SK-N-SH (cell line): ENCODE measurements at regions not wholly inside any gene's neighbourhood (a gene's known extent, or its start where the extent isn't known, plus 50 kb on each side); places are given as distances from the start of the nearest gene placed in this dataset.

ENCODE experiments used
- CTCF ChIA-PET: fragments of 300-600, 350-600 bp; formaldehyde crosslinking; extraction: SDS; loops from one replicate; lab custom pipeline; 2021; lab: Yijun Ruan, JAX
- POLR2A ChIA-PET: fragments of 350-600 bp; sonication (Branson Sonifier 250); formaldehyde crosslinking; extraction: SDS; loops from one replicate; lab custom pipeline; 2020; ENCODE audit warnings: antibody characterized with exemption, inconsistent platforms; lab: Yijun Ruan, JAX
- DNase-seq: peaks from one replicate; pipeline ENCODE4 v3.0.0; 2012
- H2AFZ ChIP-seq: fragments of 200-600 bp; sonication (generic); 2 replicates; pipeline ENCODE4 v1.8.1; 2016; ENCODE audit warnings: antibody characterized with exemption, mild to moderate bottlenecking, low read depth
- H3F3A ChIP-seq: fragments of 200-600 bp; sonication (generic); replicated peaks from 2 replicates; pipeline ENCODE3; 2016; ENCODE audit warnings: antibody characterized with exemption, mild to moderate bottlenecking; ENCODE audit not compliant: insufficient read depth
- H3K27ac ChIP-seq, 2 experiments: fragments of 200-500 bp in 1 of 2; fragments of 200-600 bp in 1 of 2; sonication (Bioruptor generic) in 1 of 2; sonication (generic), shearing (Covaris generic) in 1 of 2; 2 replicates each; pipeline versions ENCODE4 v1.5.1 to v1.6.1; 2014 to 2016; ENCODE audit warnings: low read depth in 2 of 2, inconsistent platforms in 1 of 2, low read length in 1 of 2, mild to moderate bottlenecking in 1 of 2, mixed read lengths in 1 of 2
- H3K27me3 ChIP-seq: fragments of 200-600 bp; sonication (generic), shearing (Covaris generic); 2 replicates; pipeline ENCODE4 v1.6.1; 2016; ENCODE audit warnings: mixed run types; ENCODE audit not compliant: insufficient read depth
- H3K36me3 ChIP-seq, 2 experiments: fragments of 200-500 bp in 1 of 2; fragments of 200-600 bp in 1 of 2; sonication (Bioruptor generic) in 1 of 2; sonication (generic) in 1 of 2; replicated peaks in 1 of 2; 2 replicates each; pipeline versions ENCODE3 to v1.5.1; 2014 to 2016; ENCODE audit warnings: low read length in 1 of 2, mild to moderate bottlenecking in 1 of 2; ENCODE audit not compliant: insufficient read depth in 2 of 2, control insufficient read depth in 1 of 2
- H3K4me1 ChIP-seq, 2 experiments: fragments of 200-500 bp in 1 of 2; fragments of 200-600 bp in 1 of 2; sonication (Bioruptor generic) in 1 of 2; sonication (generic), shearing (Covaris generic) in 1 of 2; 2 replicates each; pipeline versions ENCODE4 v1.5.1 to v1.6.1; 2014 to 2016; ENCODE audit warnings: low read depth in 1 of 2, low read length in 1 of 2, mixed run types in 1 of 2; ENCODE audit not compliant: insufficient read depth in 2 of 2, control insufficient read depth in 1 of 2
- H3K4me2 ChIP-seq: fragments of 200-600 bp; sonication (generic), shearing (Covaris generic); 2 replicates; pipeline ENCODE4 v1.6.1; 2017; ENCODE audit warnings: mixed run types
- H3K4me3 ChIP-seq, 2 experiments: fragments of 200-500 bp in 1 of 2; fragments of 200-600 bp in 1 of 2; sonication (Bioruptor generic) in 1 of 2; sonication (generic), shearing (Covaris generic) in 1 of 2; 2 replicates each; pipeline versions ENCODE4 v1.5.1 to v1.8.1; 2014 to 2016; ENCODE audit warnings: low read depth in 2 of 2, inconsistent platforms in 1 of 2, low read length in 1 of 2, mild to moderate bottlenecking in 1 of 2, mixed read lengths in 1 of 2, moderate library complexity in 1 of 2
- H3K79me2 ChIP-seq: fragments of 200-600 bp; sonication (generic); 2 replicates; pipeline ENCODE4 v1.8.1; 2017; ENCODE audit warnings: mild to moderate bottlenecking; ENCODE audit not compliant: insufficient read depth
- H3K9ac ChIP-seq: fragments of 200-600 bp; sonication (generic); 2 replicates; pipeline ENCODE4 v1.6.1; 2017; ENCODE audit warnings: mixed run types
- H3K9me2 ChIP-seq: fragments of 200-600 bp; sonication (generic); 2 replicates; pipeline ENCODE4 v1.6.1; 2017; ENCODE audit warnings: mixed run types
- H3K9me3 ChIP-seq: fragments of 200-600 bp; sonication (generic); 2 replicates; pipeline ENCODE4 v1.6.1; 2017; ENCODE audit warnings: mixed run types, mild to moderate bottlenecking, moderate library complexity
- H4K20me1 ChIP-seq: fragments of 200-600 bp; sonication (generic); 2 replicates; pipeline ENCODE4 v1.6.1; 2017; ENCODE audit warnings: mild to moderate bottlenecking, mixed run types; ENCODE audit not compliant: insufficient read depth
- CHD2 ChIP-seq: fragments of 150-350 bp; IDR thresholded peaks from 2 replicates; pipeline ENCODE4 v1.6.1; 2018; ENCODE audit warnings: low read length; ENCODE audit not compliant: partially characterized antibody
- EZH2phosphoT487 ChIP-seq: fragments of 200-600 bp; sonication (generic); IDR thresholded peaks from 2 replicates; pipeline ENCODE4 v1.6.1; 2017; ENCODE audit warnings: low read depth, mixed run types, mild to moderate bottlenecking, antibody characterized with exemption, moderate library complexity, borderline replicate concordance
- FOXM1 ChIP-seq: IDR thresholded peaks from 2 replicates; pipeline ENCODE4 v1.4.0; 2012; ENCODE audit warnings: low read depth, mild to moderate bottlenecking
- GATA2 ChIP-seq: sonication (generic); formaldehyde crosslinking; IDR thresholded peaks from 2 replicates; pipeline ENCODE4 v1.5.0; 2020; ENCODE audit warnings: mild to moderate bottlenecking, missing genetic modification reagents
- MXI1 ChIP-seq: IDR thresholded peaks from 2 replicates; pipeline ENCODE4 v1.6.1; 2012; ENCODE audit warnings: mild to moderate bottlenecking, low read depth, low read length, improper control_type of control experiment
- NFIC ChIP-seq: IDR thresholded peaks from 2 replicates; pipeline ENCODE4 v1.4.0; 2012; ENCODE audit warnings: borderline replicate concordance
- POLR2AphosphoS5 ChIP-seq: IDR thresholded peaks from 2 replicates; pipeline ENCODE4 v1.6.1; 2012; ENCODE audit warnings: low read depth, low read length
- RFX5 ChIP-seq: IDR thresholded peaks from 2 replicates; pipeline ENCODE4 v1.6.1; 2012; ENCODE audit warnings: mild to moderate bottlenecking, improper control_type of control experiment, low read length
- RXRA ChIP-seq: IDR thresholded peaks from 2 replicates; pipeline ENCODE4 v1.4.0; 2012; ENCODE audit warnings: low read depth, mild to moderate bottlenecking, borderline replicate concordance
- SIN3A ChIP-seq: IDR thresholded peaks from 2 replicates; pipeline ENCODE4 v1.6.1; 2012; ENCODE audit warnings: low read depth, mild to moderate bottlenecking, low read length, moderate library complexity, borderline replicate concordance
- SMC3 ChIP-seq: IDR thresholded peaks from 2 replicates; pipeline ENCODE4 v1.6.1; 2012; ENCODE audit warnings: low read depth, low read length, improper control_type of control experiment
- TEAD4 ChIP-seq: IDR thresholded peaks from 2 replicates; pipeline ENCODE4 v1.4.0; 2012; ENCODE audit warnings: mild to moderate bottlenecking, borderline replicate concordance; ENCODE audit not compliant: insufficient read depth
- YY1 ChIP-seq: IDR thresholded peaks from 2 replicates; pipeline ENCODE4 v1.4.0; 2012; ENCODE audit warnings: low read depth, mild to moderate bottlenecking
- ZBTB33 ChIP-seq: IDR thresholded peaks from 2 replicates; pipeline ENCODE4 v1.4.0; 2012; ENCODE audit warnings: low read depth, borderline replicate concordance
- WGBS: methylation state at CpG from one replicate; pipeline ENCODE4 v1.1.6; 2017; ENCODE audit warnings: low lambda C conversion rate; 5-methylcytosine and 5-hydroxymethylcytosine counted together
- TF ChIP-seq, protein P1 (sequence below): IDR thresholded peaks from 2 replicates; pipeline ENCODE4 v1.4.0; 2012; ENCODE audit warnings: low read depth
- TF ChIP-seq, protein P2 (sequence below): IDR thresholded peaks from 2 replicates; pipeline ENCODE4 v1.6.1; 2012; ENCODE audit warnings: mild to moderate bottlenecking, low read depth, low read length, moderate library complexity
- TF ChIP-seq, protein P3 (sequence below): fragments of 150-350 bp; IDR thresholded peaks from 2 replicates; pipeline ENCODE4 v1.6.1; 2017; ENCODE audit warnings: antibody characterized with exemption, low read length, low read depth, borderline replicate concordance

GRCh38 chr12:19867970-19868369, 428.7 kb downstream of the AEBP2 start (continued):
- TF ChIP-seq ZBTB33, result no peak
- TF ChIP-seq, all 33 proteins: peak for 0

DNA sequence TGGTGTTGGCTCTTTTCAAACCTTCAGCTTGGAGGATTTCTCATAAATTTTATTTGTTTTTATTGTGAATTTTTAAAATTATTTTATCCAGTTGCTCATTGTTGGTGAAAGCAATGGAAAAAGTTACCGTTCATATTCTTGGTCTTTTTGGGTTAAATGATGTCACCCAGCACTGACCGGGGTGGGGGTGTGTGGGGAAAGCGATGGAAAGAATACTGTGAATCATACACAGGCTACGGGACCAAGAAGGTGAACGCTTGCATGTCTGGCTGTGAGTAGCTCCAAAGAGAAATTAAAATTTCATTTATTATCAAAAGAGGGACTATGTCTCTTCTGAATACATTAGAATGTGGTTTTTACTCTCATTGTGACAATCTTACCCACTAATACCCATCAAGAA, 430.1 kb downstream of the AEBP2 start:
- Histone ChIP-seq H2AFZ (no peak overlapping the region), H3K9me3 (no peaks in the 10 kb centered on the region), H3K4me1 (peaks cover 2 to 4% of the 10 kb centered on the region in 2 experiments; a peak in 2 of 4 replicates), H3K27me3 (no peaks in the 10 kb centered on the region), H3K4me3 (no peak overlapping the region), H3K79me2 (no peaks in the 10 kb centered on the region), H3K9ac (no peak overlapping the region), H4K20me1 (no peaks in the 10 kb centered on the region), H3K36me3 (no peaks in the 10 kb centered on the region)
- 80% methylated on average over 5 of the region's 5 CpGs for WGBS
- POLR2A ChIA-PET, result no interaction called here
- no peak for DNase-seq
- TF ChIP-seq, protein P1, sequence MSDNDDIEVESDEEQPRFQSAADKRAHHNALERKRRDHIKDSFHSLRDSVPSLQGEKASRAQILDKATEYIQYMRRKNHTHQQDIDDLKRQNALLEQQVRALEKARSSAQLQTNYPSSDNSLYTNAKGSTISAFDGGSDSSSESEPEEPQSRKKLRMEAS, result no peak
- no peak for TF ChIP-seq FOXM1
- no peak for TF ChIP-seq TEAD4
- no peak for TF ChIP-seq SIN3A
- TF ChIP-seq, protein P2, sequence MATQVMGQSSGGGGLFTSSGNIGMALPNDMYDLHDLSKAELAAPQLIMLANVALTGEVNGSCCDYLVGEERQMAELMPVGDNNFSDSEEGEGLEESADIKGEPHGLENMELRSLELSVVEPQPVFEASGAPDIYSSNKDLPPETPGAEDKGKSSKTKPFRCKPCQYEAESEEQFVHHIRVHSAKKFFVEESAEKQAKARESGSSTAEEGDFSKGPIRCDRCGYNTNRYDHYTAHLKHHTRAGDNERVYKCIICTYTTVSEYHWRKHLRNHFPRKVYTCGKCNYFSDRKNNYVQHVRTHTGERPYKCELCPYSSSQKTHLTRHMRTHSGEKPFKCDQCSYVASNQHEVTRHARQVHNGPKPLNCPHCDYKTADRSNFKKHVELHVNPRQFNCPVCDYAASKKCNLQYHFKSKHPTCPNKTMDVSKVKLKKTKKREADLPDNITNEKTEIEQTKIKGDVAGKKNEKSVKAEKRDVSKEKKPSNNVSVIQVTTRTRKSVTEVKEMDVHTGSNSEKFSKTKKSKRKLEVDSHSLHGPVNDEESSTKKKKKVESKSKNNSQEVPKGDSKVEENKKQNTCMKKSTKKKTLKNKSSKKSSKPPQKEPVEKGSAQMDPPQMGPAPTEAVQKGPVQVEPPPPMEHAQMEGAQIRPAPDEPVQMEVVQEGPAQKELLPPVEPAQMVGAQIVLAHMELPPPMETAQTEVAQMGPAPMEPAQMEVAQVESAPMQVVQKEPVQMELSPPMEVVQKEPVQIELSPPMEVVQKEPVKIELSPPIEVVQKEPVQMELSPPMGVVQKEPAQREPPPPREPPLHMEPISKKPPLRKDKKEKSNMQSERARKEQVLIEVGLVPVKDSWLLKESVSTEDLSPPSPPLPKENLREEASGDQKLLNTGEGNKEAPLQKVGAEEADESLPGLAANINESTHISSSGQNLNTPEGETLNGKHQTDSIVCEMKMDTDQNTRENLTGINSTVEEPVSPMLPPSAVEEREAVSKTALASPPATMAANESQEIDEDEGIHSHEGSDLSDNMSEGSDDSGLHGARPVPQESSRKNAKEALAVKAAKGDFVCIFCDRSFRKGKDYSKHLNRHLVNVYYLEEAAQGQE, result no peak
- no peak for TF ChIP-seq POLR2AphosphoS5
- no peak for TF ChIP-seq EZH2phosphoT487
- no peak for TF ChIP-seq RFX5
- TF ChIP-seq, protein P3, sequence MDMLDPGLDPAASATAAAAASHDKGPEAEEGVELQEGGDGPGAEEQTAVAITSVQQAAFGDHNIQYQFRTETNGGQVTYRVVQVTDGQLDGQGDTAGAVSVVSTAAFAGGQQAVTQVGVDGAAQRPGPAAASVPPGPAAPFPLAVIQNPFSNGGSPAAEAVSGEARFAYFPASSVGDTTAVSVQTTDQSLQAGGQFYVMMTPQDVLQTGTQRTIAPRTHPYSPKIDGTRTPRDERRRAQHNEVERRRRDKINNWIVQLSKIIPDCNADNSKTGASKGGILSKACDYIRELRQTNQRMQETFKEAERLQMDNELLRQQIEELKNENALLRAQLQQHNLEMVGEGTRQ, result no peak
- TF ChIP-seq CHD2, result no peak
- no peak for TF ChIP-seq GATA2
- no peak for TF ChIP-seq NFIC
- no peak for TF ChIP-seq YY1
- TF ChIP-seq MXI1, result no peak
- TF ChIP-seq RXRA, result no peak
- TF ChIP-seq SMC3, result no peak
- TF ChIP-seq, all 33 proteins: peak for 0
- no peaks in the 10 kb centered on the region for H3F3A ChIP-seq
- no peaks in the 10 kb centered on the region for H3K9me2 ChIP-seq
- H3K27ac ChIP-seq, result no peak overlapping the region
- CTCF ChIA-PET, result interaction anchor here (0.6 to 0.9 kb wide), 2 partner anchors 24 to 672 kb away, joined by 3 to 4 read pairs; no protein-coding TSS in a partner anchor
- no peak overlapping the region for H3K4me2 ChIP-seq
